ENCODE measurements at regions not wholly inside any gene's neighbourhood (a gene's known extent, or its start where the extent isn't known, plus 50 kb on each side); places are given as distances from the start of the nearest gene placed in this dataset.
"Not testable (repeated sequence)": the region's sequence is repeated elsewhere in the genome, so short reads cannot be mapped to it uniquely, and the experiment has no call there.

DNA sequence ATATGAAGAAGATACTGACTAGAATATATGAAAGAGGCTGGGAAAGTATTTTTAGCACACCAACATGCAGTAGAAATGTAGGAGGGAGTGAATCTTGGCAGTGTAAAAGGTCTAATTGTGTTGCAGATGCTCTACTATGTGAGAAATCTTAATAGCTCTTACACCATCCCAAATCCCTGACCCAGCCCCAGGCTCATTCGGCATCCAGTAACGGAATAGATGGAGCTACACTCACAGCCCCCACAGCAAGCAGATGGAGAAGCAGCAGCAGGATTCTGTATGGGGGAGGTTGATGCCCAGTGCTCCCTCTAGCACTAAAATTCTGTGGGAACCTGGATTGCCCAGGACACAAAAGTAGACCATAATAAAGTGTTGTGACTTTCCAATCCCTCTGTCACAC, 153.2 kb upstream of the PRDX4 start:
- H3K9ac ChIP-seq (ENCODE audit: low read length) = no peak overlapping the region
- TF ChIP-seq EZH2 (IDR thresholded peaks at IDR 0.05; ENCODE audit: insufficient read depth, low read length) = no peak
- no peak for TF ChIP-seq CTCF (IDR thresholded peaks at IDR 0.05; ENCODE audit: insufficient read depth, low read depth, low read length)
- Mint-ChIP-seq H3K36me3 (ENCODE audit: low read depth, unreplicated experiment) (no peaks in the 10 kb centered on the region), H3K27ac (ENCODE audit: unreplicated experiment) (no peak overlapping the region), H3K27me3 (ENCODE audit: low read depth, unreplicated experiment) (no peaks in the 10 kb centered on the region), H3K9me3 (ENCODE audit: unreplicated experiment) (peaks cover 2% of the 10 kb centered on the region), H3K4me3 (ENCODE audit: unreplicated experiment) (no peak overlapping the region), H3K4me1 (ENCODE audit: low read depth, unreplicated experiment) (no peaks in the 10 kb centered on the region)
- H3K4me2 ChIP-seq (ENCODE audit: low read length) = no peak overlapping the region
- H3K9me3 ChIP-seq (ENCODE audit: insufficient read depth, low read depth, low read length) = no peaks in the 10 kb centered on the region
- H3K79me2 ChIP-seq (ENCODE audit: insufficient read depth, low read length) = no peaks in the 10 kb centered on the region
- H2AFZ ChIP-seq (ENCODE audit: low read depth, low read length) = no peak overlapping the region
- no peak for DNase-seq (ENCODE audit: low read depth)
- H3K4me3 ChIP-seq (ENCODE audit: insufficient read depth, low read depth, low read length) = no peak overlapping the region
- peaks cover 3% of the 10 kb centered on the region for H3K4me1 ChIP-seq (ENCODE audit: insufficient read depth, low read length)
- no peaks in the 10 kb centered on the region for H3K36me3 ChIP-seq (ENCODE audit: insufficient read depth, low read length)
- H3K27me3 ChIP-seq (ENCODE audit: insufficient read depth, low read length) = no peaks in the 10 kb centered on the region
- no peaks in the 10 kb centered on the region for H4K20me1 ChIP-seq (ENCODE audit: insufficient read depth, low read length)
- no peak overlapping the region for H3K27ac ChIP-seq (ENCODE audit: low read depth, low read length)
- no peak for FAIRE-seq

GRCh38 chrX:23515028-23515427, 152.3 kb upstream of the PRDX4 start:
- Mint-ChIP-seq H3K27ac (ENCODE audit: unreplicated experiment) (no peak overlapping the region), H3K9me3 (ENCODE audit: unreplicated experiment) (no peaks in the 10 kb centered on the region), H3K36me3 (ENCODE audit: low read depth, unreplicated experiment) (no peaks in the 10 kb centered on the region), H3K4me3 (ENCODE audit: unreplicated experiment) (no peak overlapping the region), H3K4me1 (ENCODE audit: low read depth, unreplicated experiment) (no peaks in the 10 kb centered on the region), H3K27me3 (ENCODE audit: low read depth, unreplicated experiment) (no peaks in the 10 kb centered on the region)
- H3K4me3 ChIP-seq (ENCODE audit: insufficient read depth, low read depth, low read length) = no peak overlapping the region
- H3K36me3 ChIP-seq (ENCODE audit: insufficient read depth, low read length) = no peaks in the 10 kb centered on the region
- H3K9me3 ChIP-seq (ENCODE audit: insufficient read depth, low read depth, low read length) = no peaks in the 10 kb centered on the region
- H3K27me3 ChIP-seq (ENCODE audit: insufficient read depth, low read length) = no peaks in the 10 kb centered on the region
- H3K4me1 ChIP-seq (ENCODE audit: insufficient read depth, low read length) = peaks cover 3% of the 10 kb centered on the region
- no peak overlapping the region for H3K27ac ChIP-seq (ENCODE audit: low read depth, low read length)
- H3K79me2 ChIP-seq (ENCODE audit: insufficient read depth, low read length) = no peaks in the 10 kb centered on the region
- no peak overlapping the region for H3K9ac ChIP-seq (ENCODE audit: low read length)
- H2AFZ ChIP-seq (ENCODE audit: low read depth, low read length) = no peak overlapping the region
- FAIRE-seq = no peak
- no peak for TF ChIP-seq CTCF (IDR thresholded peaks at IDR 0.05; ENCODE audit: insufficient read depth, low read depth, low read length)
- TF ChIP-seq EZH2 (IDR thresholded peaks at IDR 0.05; ENCODE audit: insufficient read depth, low read length) = no peak
- DNase-seq (ENCODE audit: low read depth) = no peak
- H4K20me1 ChIP-seq (ENCODE audit: insufficient read depth, low read length) = no peaks in the 10 kb centered on the region
- no peak overlapping the region for H3K4me2 ChIP-seq (ENCODE audit: low read length)

DNA sequence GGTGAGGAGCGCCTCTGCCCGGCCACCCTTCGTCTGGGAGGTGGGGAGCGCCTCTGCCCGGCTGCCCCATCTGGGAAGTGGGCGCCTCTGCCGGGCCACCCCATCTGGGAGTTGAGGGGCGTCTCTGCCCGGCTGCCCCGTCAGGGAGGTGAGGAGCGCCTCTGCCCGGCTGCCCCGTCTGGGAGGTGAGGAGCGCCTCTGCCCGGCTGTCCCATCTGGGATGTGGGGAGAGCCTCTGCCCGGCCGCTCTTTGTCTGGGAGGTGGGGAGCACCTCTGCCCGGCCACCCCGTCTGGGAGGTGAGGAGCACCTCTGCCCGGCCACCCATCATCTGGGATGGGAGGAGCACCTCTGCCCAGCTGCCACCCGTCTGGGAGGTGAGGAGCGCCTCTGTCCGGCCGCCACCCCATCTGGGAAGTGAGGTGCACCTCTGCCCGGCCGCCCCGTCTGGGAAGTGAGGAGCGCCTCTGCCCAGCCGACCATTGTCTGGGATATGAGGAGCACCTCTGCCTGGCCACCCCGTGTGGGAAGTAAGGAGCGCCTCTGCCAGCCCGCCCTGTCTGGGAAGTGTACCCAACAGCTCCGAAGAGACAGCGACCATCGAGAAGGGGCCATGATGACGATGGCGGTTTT, 144.2 kb upstream of the PRDX4 start:
- H3K27me3 ChIP-seq (ENCODE audit: insufficient read depth, low read length); H3K4me3 ChIP-seq (ENCODE audit: insufficient read depth, low read depth, low read length); H3K36me3 ChIP-seq (ENCODE audit: insufficient read depth, low read length); H3K4me3 Mint-ChIP-seq (ENCODE audit: unreplicated experiment); H3K27ac ChIP-seq (ENCODE audit: low read depth, low read length); H4K20me1 ChIP-seq (ENCODE audit: insufficient read depth, low read length); H3K9ac ChIP-seq (ENCODE audit: low read length); H3K79me2 ChIP-seq (ENCODE audit: insufficient read depth, low read length); H3K36me3 Mint-ChIP-seq (ENCODE audit: low read depth, unreplicated experiment); H3K27me3 Mint-ChIP-seq (ENCODE audit: low read depth, unreplicated experiment); H3K9me3 Mint-ChIP-seq (ENCODE audit: unreplicated experiment); H3K4me1 Mint-ChIP-seq (ENCODE audit: low read depth, unreplicated experiment); H2AFZ ChIP-seq (ENCODE audit: low read depth, low read length); H3K27ac Mint-ChIP-seq (ENCODE audit: unreplicated experiment); FAIRE-seq; H3K9me3 ChIP-seq (ENCODE audit: insufficient read depth, low read depth, low read length); DNase-seq (ENCODE audit: low read depth); H3K4me2 ChIP-seq (ENCODE audit: low read length); H3K4me1 ChIP-seq (ENCODE audit: insufficient read depth, low read length): not testable (repeated sequence)

Data from astrocyte (in vitro differentiated cells and primary cell).